ENCODE measurements at regions not wholly inside any gene's neighbourhood (a gene's known extent, or its start where the extent isn't known, plus 50 kb on each side); places are given as distances from the start of the nearest gene placed in this dataset.

DNA sequence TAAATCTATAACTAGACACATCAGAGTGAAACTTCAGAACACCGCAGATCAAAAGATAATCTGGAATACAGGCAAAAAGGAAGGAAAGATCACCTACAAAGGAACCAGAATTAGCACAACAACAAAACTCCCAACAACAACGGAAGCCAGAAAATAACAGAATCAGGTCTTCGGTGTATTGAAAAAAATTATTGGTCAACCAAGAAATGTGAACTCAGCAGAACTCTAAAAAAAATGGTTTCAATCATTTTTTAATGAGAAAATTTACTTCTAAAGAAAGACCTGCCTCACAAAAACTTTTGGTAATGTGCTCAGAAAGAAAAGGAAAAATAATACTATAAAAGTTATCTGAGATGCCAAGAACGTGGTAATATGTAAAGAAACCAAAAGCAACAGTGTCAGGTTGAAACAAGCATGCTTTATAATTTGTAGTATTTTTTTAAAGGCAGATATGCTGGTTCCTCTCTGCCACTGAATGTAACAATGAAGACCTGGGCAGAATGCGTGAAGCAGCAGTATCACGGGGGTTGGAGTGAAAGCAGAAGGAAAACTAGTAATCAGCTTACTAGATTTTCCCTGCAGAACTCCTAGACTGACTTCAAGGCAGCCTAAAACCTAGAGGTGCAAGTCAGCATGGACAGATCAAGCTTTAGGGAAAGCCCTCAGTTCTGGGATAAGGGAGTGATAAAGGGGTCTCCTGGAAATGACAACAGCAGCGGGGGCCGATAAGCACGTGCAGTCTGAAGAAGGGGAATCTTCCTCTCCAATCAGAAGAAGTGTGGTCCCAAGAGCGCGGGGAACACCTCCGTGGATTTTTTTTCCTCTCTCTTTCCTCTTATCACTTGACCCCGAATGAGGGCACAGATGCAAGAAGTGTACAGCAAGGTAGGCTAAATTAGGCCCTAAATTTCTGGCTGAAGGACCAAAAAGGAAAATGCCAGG lies 80.9 kb upstream of the TEKT1 start:
- TF ChIP-seq ARNTL (CRISPR knock-in tag; IDR thresholded peaks at IDR 0.05; ENCODE audit: borderline replicate concordance, low read depth) (no peak), ZFP30 (CRISPR knock-in tag; IDR thresholded peaks at IDR 0.05) (no peak), TOX (CRISPR knock-in tag; IDR thresholded peaks at IDR 0.05; ENCODE audit: borderline replicate concordance) (no peak), SNAI2 (CRISPR knock-in tag; IDR thresholded peaks at IDR 0.05) (no peak), RARB (CRISPR knock-in tag; IDR thresholded peaks at IDR 0.05) (no peak), PPARA (CRISPR knock-in tag; IDR thresholded peaks at IDR 0.05; ENCODE audit: borderline replicate concordance) (no peak), ZNF70 (CRISPR knock-in tag; IDR thresholded peaks at IDR 0.05) (no peak), BACH2 (CRISPR knock-in tag; IDR thresholded peaks at IDR 0.05; ENCODE audit: borderline replicate concordance) (no peak), ISL1 (CRISPR knock-in tag; IDR thresholded peaks at IDR 0.05) (no peak), OSR1 (CRISPR knock-in tag; IDR thresholded peaks at IDR 0.05) (no peak)
- TF ChIP-seq, protein P1, sequence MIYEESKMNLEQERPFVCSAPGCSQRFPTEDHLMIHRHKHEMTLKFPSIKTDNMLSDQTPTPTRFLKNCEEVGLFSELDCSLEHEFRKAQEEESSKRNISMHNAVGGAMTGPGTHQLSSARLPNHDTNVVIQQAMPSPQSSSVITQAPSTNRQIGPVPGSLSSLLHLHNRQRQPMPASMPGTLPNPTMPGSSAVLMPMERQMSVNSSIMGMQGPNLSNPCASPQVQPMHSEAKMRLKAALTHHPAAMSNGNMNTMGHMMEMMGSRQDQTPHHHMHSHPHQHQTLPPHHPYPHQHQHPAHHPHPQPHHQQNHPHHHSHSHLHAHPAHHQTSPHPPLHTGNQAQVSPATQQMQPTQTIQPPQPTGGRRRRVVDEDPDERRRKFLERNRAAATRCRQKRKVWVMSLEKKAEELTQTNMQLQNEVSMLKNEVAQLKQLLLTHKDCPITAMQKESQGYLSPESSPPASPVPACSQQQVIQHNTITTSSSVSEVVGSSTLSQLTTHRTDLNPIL (CRISPR knock-in tag; IDR thresholded peaks at IDR 0.05; ENCODE audit: low read depth): no peak

All from SK-N-SH treated with all-trans-retinoic acid at 6 μM for 48 hours (cell line).